ELF-1 (cell line): ENCODE measurements at regions not wholly inside any gene's neighbourhood (a gene's known extent, or its start where the extent isn't known, plus 50 kb on each side); places are given as distances from the start of the nearest gene placed in this dataset.

Experiments used
- DNase-seq: peaks from one replicate; pipeline ENCODE4 v3.0.0-alpha.2; 2016; ENCODE audit warnings: low read depth, low spot score

DNA sequence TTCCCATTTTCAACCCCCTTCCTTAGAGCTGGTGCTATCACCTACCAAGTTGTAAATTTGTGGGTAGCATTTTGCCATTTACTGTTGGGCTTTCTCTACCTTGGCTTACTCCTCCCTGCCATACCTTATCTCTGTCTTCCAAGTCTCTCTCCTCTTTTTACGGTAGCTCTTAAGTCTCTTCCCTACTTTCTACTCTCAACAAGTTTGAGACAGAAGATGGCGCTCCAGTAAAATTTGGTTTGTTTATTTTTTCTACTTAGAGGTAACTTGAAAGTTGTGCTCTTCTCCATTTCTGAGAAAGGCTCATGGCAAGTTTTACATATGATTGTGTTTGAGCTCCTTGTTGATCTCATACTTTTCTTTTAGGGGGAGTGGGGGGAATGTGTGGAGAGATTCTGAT is 1508.1 kb downstream of the TECRL start:
- no peak for DNase-seq

DNA sequence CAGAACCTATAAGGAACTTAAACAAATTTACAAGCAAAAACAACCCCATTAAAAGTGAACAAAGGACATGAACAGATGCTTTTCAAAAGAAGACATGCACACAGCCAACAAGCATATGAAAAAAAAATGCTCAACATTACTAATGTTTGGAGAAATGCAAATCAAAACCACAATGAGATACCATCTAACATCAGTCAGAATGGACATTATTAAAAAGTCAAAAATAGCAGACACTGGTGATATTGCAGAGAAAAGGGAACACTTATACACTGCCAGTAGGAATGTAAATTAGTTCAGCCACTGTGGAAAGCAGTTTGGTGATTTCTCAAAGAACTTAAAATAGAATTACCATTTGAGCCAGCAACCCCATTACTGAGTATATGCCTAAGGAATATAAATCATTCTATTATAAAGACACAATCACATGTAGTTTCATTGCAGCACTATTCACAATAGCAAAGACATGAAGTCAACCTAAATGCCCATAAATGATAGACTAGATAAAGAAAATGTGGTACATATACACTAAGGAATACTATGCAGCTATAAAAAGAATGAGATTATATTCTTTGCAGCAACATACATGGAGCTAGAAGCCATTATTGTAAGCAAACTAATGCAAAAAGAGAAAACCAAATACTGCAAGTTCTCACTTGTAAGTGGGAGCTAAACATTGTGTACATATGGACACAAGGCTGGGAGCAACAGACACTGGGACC is 1509.4 kb downstream of the TECRL start:
- DNase-seq, result no peak

DNA sequence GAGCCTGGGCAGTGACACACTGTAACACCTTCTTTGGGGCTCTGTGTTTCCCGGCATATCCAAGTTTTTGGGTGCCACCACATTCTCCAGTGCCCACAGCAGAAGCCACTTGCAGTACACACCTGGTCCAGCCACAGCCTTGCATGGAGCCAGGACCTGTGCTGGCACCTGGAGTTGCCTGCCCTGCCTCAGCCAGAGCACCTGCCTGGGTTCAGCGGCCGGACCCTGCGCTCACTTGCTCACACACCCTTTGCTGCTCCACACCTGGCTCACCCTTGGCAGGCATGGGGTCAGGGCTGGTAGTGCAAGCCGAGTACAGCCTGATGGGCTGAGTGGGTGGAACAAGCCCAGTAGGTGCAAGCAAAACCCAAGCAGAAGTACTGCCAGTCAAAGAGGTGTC is 1511.1 kb downstream of the TECRL start:
- DNase-seq, result no peak

DNA sequence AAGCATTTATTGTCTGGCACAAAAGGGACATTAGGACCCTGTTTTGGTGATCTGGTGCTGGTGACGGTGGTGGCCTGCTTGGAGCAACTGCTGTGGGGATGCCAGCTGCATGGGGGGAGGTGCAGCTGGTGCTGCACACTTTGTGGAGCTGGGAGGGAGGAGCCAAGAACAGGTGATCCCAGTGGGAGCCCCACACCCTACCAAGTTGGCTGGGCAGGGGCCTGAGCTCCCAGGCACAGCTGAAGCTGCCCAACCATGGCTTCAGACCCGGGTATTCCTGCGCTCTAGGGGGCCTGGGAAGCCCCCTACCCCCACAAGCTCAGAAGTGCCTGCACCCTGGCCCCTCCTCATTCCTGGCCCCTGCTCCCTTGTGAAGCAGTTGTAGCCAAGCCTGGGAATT is 1512.5 kb downstream of the TECRL start:
- no peak for DNase-seq

DNA sequence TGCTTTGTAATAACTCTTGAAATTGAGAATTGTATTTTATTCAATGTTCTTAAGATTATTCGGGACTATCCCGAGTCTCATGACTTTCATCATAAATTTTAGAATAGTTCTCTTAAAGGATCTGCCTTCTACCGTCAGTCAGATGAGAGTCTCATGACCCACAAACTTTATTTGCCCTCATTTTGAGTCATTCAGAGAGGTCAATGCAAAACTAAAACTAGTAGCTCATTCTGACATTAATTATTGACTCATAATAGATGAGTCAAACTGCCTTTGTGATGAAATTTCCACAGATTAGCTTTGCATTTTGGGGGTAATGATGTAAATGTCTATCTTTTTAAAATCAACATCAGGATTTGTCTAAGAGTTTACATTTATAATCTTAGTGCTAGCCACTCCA is 1527.3 kb downstream of the TECRL start:
- no peak for DNase-seq

DNA sequence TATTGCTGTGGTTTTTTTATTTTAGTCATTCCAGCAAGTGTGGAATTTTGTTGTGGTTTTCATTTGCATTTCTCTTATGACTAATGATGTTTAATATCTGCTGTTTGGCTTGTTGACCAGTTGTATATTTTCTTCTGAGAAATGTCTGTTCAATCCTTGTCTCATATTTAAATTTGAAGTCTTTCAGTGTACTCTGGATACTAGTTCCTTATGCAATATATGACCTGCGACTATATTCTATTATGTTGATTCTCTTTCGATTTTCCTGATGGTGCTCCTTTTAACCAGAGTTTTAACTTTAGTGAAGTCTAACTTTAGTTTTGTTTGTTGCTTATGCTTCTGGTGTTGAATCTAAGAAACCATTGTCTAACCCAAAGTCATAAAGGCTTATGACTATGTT is 1528.0 kb downstream of the TECRL start:
- DNase-seq, result no peak

DNA sequence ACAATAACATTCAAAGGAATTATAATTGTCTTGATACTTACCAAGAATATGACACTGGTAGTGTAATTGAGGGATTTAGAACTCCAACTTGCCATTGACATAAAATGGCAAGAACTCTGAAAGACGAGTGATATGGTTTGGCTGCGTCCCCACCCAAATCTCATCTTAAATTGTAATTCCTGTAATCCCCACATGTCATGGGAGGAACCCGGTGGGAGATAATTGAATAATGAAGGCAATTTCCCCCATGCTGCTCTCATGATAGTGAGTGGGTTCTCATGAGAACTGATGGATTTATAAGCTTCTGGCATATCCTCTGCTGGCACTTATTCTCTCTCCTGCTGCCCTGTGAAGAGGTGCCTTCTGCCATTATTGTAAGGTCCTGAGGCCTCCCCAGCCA is 1536.4 kb downstream of the TECRL start:
- DNase-seq, result no peak

DNA sequence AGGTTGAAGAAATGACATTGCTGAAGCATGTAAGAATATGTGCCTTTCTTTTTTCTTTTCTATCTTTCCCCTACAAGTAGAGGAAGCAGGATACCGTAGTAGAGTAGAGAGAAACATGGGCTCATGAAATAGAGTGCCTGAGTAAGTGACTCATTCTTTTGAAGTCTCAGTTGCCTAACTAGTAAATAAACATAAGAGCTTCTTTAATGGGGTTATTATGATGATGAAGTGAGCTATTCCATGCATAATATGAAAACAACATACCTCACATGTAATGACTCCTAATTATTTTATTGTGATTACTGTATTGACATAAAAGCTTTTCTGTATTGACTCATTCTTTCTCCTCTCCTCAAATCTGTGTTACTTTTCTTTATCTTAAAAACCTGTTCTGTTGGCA is 1538.2 kb downstream of the TECRL start:
- no peak for DNase-seq

DNA sequence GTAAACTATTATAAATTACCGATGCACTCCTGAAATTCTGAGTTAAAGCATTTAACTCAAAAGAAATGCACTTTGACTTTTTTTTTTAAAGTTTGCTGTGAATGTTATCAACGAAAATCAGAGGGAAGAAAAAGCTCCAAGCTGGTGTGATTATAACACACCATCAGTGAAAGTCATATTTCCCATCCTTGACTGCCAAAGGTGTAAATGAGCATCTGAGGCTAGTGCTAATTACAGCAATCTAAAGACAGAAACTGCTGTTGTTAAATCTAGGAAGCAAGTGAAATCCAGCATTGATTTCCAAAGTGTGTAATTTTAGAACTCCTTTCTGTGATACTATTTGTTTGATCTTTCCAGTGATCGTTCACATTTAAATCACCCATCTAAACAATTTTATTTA is 1538.8 kb downstream of the TECRL start:
- DNase-seq, result no peak

DNA sequence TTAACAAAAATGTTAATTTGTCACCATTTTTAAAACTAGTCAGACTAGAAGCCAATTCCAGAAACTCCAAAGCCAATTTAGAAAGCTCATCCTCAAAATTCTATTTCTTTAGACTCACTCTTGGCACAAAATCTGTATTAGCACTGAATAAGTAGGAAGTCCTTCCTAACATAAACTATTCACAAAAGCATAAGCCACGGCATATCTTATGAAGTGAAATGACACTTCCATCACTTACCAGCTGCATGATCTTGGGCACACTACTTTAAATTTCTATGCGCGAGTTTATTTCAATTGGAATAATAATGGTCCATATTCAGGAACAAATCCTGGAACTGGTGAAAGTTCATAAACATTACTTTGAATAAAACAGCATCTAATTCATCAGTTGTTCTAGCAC is 1544.0 kb downstream of the TECRL start:
- no peak for DNase-seq

DNA sequence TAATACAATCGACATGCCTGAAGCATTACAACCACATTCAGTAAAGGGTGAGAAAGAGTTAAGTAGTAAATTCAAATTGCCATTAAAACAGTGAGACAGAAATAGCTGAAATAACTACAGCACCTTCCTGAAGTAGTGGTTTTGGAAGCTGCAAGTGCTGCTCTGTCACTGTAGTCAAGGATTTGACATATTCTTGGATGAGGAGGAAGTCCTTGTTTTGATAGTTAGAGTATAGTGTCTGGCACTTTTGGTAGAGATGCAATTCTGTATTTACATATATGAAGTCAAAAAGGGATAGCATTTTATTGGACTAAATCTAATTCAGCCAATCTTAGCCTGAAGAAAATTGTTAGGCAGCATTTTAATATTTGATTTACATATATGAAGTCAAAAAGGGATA is 1559.6 kb downstream of the TECRL start:
- DNase-seq, result no peak

DNA sequence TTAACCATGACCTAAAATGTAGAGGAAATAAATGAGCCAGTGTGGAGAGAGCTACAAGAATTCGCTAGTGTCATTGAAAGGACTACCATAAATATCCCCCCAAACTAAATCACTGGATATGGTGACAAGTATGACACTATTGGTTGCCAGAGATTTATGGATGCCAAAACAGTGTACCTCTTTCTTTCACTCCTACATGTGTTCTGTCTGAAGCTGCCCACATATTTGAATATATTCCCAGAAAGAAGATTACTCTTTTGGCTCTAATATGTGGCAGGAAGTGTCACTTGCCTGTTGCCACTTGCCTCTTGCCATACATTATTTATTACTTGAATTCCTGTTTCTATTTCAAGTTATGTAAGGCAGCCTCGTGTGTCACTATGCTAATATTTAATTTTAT is 1573.6 kb downstream of the TECRL start:
- DNase-seq, result no peak

DNA sequence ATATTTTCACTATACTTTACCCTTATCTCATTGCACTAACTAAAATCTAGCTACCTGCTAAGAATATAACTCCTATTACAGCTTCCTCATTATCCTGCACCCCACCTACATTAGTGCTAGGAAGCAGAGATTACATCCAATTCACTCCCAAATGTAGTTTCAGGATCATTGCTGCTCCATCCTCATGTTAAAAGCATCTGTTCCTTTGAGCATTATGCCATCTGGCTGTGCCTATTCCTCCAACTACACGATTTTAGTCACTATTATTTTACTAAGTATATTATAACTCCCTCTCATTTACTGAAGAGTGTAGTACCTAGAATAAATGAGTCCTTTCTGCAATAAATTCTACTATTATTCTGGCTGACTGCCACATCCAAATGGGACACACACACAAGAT is 1586.9 kb downstream of the TECRL start:
- DNase-seq, result no peak

DNA sequence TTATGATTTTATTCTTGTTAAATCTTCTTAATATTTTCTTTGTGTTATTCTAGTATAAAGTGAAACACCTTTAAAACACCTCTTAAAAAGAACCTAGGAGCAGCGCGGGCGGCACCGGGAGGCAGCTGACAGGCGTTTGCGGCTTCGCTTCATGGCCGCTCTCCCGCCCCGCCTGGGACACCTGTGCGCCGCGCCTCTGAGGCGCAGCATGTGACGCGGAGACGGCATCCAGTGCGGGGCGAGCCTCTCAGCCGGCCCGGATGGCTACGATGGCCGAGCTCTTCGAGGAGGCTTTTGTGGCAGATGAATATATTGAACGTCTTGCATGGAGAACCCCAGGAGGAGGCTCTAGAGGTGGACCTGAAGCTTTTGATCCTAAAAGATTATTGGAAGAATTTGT is 1592.7 kb downstream of the TECRL start:
- peak; percentile 17 for DNase-seq

DNA sequence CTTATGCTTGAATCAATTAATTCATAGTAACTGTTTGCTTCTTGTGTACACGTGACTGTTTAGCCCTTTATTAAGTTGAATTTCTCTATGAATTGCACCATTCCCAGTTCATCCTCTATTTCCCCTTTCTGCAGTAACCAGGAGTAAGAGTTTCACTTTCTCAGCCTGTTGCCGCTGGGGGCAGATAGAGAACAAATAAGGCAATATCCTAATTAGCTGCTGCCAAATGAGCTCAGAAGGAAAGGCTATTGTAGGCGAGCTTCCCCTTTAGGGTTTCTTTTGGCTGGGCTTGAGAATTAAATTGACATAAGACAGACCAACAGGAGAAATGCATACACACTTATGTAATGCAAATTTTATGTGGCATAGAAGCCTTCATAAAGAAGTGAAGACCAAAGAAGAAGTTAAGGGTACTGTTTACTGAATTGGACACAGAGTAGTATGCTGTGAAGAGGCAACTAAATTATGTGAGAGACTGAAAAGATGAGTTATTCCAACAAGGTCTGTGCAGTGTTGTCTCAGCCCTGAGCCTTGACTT is 1594.7 kb downstream of the TECRL start:
- no peak for DNase-seq

DNA sequence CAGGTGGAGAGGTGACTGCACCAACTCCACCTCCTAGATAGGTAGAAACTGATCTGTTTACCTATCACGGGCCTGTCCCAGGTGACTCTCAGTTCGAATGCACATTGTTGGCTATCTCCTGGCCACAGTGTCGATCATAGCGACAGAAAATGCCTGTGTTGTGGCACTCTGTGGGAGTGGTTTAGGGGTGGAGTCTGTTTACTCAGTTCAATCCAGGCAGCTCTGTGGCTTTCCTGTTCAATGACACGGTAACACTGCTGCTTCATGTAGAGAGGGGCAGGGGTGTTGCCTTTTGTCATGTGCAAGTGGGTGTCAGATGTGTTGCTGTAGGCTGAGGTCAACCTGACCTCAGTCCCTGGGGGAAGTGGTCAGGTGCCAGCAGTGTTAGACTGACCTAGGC is 1602.4 kb downstream of the TECRL start:
- DNase-seq, result no peak

DNA sequence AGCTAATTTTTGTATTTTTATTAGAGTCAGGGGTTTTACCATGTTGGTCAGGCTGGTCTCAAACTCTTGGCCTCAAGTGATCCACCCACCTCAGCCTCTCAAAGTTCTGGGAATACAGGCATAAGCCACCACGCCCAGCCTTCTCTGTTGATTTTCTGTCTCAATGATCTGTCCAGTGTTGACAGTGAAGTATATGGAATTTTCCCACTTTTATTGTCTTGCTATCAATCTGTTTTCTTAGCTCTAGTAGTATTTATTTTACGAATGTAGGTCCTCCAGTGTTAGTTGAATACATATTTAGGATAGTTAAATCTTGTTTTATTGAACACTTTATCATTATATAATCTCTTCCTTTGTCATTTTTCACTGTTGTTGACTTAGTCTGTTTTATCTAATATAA is 1603.9 kb downstream of the ADGRL3 start:
- no peak for DNase-seq

DNA sequence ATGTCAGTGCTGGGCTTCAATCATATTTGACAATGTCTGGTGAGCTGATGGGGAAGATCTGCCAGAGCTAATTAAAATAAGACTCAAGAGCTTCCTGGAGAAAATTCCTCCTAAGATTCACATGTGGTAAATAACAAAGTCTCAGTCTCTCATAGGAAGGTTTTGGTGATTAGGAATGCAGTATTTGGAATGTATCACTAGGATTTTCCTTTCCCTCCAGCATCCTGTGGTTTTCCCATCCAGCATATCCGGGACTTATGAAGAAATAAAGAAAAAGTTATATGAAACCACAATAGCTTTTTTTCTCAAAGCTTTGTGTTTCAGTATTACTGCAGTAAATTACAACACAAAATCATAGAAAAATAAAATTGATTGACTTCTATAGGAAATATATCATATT is 1597.1 kb downstream of the ADGRL3 start:
- no peak for DNase-seq

DNA sequence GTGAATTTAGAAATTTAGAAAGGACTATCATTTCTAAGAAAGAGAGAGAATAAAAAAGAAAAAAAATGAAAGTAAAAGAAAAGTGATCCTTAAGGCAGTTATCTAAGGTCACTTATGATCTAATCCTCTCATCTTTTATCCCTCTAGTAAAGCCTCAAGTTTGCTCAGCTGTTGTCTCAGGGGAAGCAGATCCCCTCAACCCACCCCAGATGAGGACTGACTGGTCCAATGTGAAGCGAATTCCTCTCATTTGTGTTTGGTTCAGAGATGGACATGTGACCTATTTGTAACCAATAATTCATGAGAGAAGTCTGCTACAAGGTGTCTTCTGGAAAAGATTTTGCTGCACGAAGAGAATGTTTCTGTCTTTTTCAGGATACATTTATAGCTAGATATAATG is 1591.3 kb downstream of the ADGRL3 start:
- no peak for DNase-seq

DNA sequence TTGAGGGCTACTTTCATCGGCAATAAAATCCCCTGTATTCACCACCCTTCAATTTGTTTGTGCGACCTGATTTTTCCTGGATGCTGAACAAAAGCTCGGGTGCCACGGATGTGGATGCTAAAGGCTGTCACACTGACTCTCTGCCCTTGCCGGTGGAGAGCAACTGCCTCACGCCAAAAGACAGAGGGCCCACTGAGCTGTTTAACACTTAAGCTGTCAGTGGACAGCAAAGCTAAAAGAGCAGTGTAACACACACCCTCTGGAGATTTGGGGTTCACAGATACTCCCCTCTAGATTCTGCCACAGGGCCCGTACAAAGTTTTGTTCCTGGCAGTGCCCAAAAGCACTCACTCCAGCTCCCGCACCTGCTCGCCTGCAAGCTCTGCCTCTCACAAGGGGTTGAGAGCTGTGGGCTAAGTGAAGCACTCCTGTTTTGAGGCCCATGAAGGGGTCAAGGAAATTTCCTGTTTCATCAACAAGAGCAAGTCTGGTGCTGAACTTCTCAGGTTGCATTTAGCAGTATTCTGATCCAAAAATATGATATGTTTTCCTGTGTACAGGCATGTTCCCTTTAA is 1571.9 kb downstream of the ADGRL3 start:
- no peak for DNase-seq

DNA sequence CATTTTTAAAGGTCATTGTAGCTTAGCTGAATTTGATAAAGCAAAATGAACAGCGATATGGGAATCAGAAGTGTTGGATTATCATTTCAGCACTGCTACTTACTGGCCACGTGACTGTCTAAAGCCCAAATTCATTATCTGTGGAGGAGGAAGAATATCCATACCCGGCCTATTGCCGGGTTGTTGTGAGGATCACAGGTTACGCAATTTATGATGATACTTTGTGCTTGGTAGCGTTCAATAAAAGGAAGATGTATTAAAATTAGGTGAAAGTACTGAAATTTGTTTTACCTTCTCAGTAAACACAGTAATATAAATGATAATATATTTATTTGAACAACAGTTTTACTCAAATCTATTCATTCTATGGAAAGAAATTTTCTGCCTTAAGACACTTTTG is 1540.2 kb downstream of the ADGRL3 start:
- no peak for DNase-seq

DNA sequence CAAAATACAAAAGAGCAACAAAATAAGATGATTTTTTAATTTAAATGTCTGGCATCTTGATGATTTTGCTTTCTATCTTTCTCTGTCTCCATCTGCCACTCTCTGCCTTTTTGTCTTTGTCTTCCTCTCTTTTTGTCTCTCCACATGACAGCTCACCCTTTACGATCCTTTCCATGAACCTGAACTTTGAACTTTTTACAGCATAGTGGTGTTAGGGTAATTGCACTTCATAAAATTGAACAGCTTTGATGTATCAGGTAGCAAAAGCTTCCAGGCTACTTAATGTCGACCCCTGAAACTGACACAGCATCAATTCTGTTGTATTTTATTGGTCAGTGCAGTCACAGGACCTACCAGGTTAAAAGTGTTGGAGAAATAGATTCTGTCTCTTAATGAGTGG is 1517.0 kb downstream of the ADGRL3 start:
- DNase-seq, result no peak

DNA sequence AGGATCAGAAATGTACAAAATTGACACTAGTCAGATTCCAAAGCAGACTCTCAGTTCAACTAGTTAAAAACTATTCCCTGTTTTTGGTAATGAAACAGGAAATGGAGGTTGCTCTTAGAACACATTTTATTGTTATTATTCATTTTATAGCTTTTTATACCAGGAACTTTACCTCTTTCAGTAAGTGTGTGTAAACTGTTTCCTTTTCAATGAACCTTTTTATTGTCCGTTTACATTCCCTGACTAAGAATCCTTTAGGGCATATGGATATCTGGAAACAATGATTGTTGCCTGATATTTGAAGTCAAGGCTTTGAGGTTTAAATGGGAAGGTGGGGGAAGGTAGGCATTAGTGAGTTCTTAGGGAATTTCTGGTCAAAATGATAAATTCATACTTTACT is 1511.4 kb downstream of the ADGRL3 start:
- no peak for DNase-seq
